Stimulated activated naive CD8-positive, alpha-beta T cell treated with anti-CD3 and anti-CD28 coated beads, Interleukin-15, Interleukin-2, amounts not matched to agents 100 U/mL and 50 U/mL, for 24 hours (primary cell): ENCODE measurements at regions not wholly inside any gene's neighbourhood (a gene's known extent, or its start where the extent isn't known, plus 50 kb on each side); places are given as distances from the start of the nearest gene placed in this dataset.

Experiments
- ATAC-seq: fragments of 150-1000 bp; cut with Tn5 transposase; one replicate; pipeline ENCODE4 v1.10.0; 2021
- DNase-seq: peaks from one replicate; pipeline ENCODE4 v3.0.0; 2021

- no peak for DNase-seq
- ATAC-seq = no peak
Observed at GRCh38 chr5:54612711-54613110, 95.2 kb downstream of the SNX18 start.

GRCh38 chr5:54611290-54611951 lies 93.9 kb downstream of the SNX18 start:
- DNase-seq = no peak
- no peak for ATAC-seq

GRCh38 chr5:54610197-54610944 lies 92.8 kb downstream of the SNX18 start:
- peak; percentile 19 for DNase-seq
- ATAC-seq = peak; percentile 92

GRCh38 chr5:54608423-54609085 lies 91.0 kb downstream of the SNX18 start:
- no peak for ATAC-seq
- DNase-seq = no peak

- ATAC-seq (no peak), DNase-seq (no peak)
Observed at GRCh38 chr5:54607006-54607405, 89.4 kb downstream of the SNX18 start.

GRCh38 chr5:54603372-54603771 lies 85.8 kb downstream of the SNX18 start:
- DNase-seq (no peak), ATAC-seq (no peak)

GRCh38 chr5:54602475-54602874 lies 84.9 kb downstream of the SNX18 start:
- DNase-seq = no peak
- ATAC-seq = no peak

GRCh38 chr5:54601411-54602230 lies 84.1 kb downstream of the SNX18 start:
- DNase-seq (no peak), ATAC-seq (no peak)
